Gastrocnemius medialis (tissue), 4 donors: ENCODE measurements at regions not wholly inside any gene's neighbourhood (a gene's known extent, or its start where the extent isn't known, plus 50 kb on each side); places are given as distances from the start of the nearest gene placed in this dataset.

Experiments used
- CTCF ChIP-seq, 5 experiments: fragments of 450-650 bp in 3 of 5; fragments of 200-600 bp in 2 of 5; sonication (generic) in 2 of 5; IDR thresholded peaks in 4 of 5; conservative IDR thresholded peaks in 1 of 5; 1 replicate in 4 of 5; 2 replicates in 1 of 5; pipeline ENCODE4 v1.5.1; 2016 to 2019; ENCODE audit warnings: antibody characterized with exemption in 5 of 5, mild to moderate bottlenecking in 3 of 5, moderate library complexity in 3 of 5
- POLR2A ChIP-seq, 2 donors: fragments of 450-650 bp; IDR thresholded peaks; one replicate each; pipeline ENCODE4 v1.6.1; 2017; ENCODE audit warnings: antibody characterized with exemption in 2 of 2, mild to moderate bottlenecking in 2 of 2, moderate library complexity in 2 of 2

GRCh38 chrX:140343226-140343868, 161.5 kb downstream of the SOX3 start:
- TF ChIP-seq CTCF (IDR thresholded peaks at IDR 0.05 in 4 of 5, conservative IDR thresholded peaks at IDR 0.05 in 1 of 5), result no peak
- no peak for TF ChIP-seq POLR2A (IDR thresholded peaks at IDR 0.05)
